ENCODE measurements at regions not wholly inside any gene's neighbourhood (a gene's known extent, or its start where the extent isn't known, plus 50 kb on each side); places are given as distances from the start of the nearest gene placed in this dataset.
"Not testable (repeated sequence)": the region's sequence is repeated elsewhere in the genome, so short reads cannot be mapped to it uniquely, and the experiment has no call there.

- ATAC-seq (no peak), DNase-seq (no peak)
- TF ChIP-seq CTCF (IDR thresholded peaks at IDR 0.05): no peak
- ChIA-PET POLR2A (no interaction called here), CTCF (interaction anchor here (0.8 kb wide), 1 partner anchor 19 kb away, joined by 3 read pairs; no protein-coding TSS in a partner anchor)
- intact Hi-C loops (cut with micrococcal nuclease): no loop called here
- H3K27me3 Mint-ChIP-seq: peaks cover 2% of the 10 kb centered on the region
- H3K36me3 Mint-ChIP-seq (ENCODE audit: low read depth): no peaks in the 10 kb centered on the region
- no peaks in the 10 kb centered on the region for H3K4me1 Mint-ChIP-seq (ENCODE audit: low read depth)
- H3K27ac Mint-ChIP-seq: no peak overlapping the region
- H3K4me3 Mint-ChIP-seq: no peak overlapping the region
- no peaks in the 10 kb centered on the region for H3K9me3 Mint-ChIP-seq
Measured at GRCh38 chr6:109253366-109253765, 128.9 kb downstream of the CD164 start.

GRCh38 chr6:109252261-109253041, 129.8 kb downstream of the CD164 start:
- CTCF ChIA-PET: no interaction called here
- no peak for DNase-seq
- no peaks in the 10 kb centered on the region for H3K9me3 Mint-ChIP-seq
- H3K36me3 Mint-ChIP-seq (ENCODE audit: low read depth): no peaks in the 10 kb centered on the region
- peaks cover 2% of the 10 kb centered on the region for H3K27me3 Mint-ChIP-seq
- no peaks in the 10 kb centered on the region for H3K4me1 Mint-ChIP-seq (ENCODE audit: low read depth)
- no peak overlapping the region for H3K4me3 Mint-ChIP-seq
- POLR2A ChIA-PET: interaction anchor here (0.7 kb wide), 1 partner anchor 170 kb away, joined by 3 read pairs; no protein-coding TSS in a partner anchor
- no peak overlapping the region for H3K27ac Mint-ChIP-seq
- no peak for ATAC-seq
- no peak for TF ChIP-seq CTCF (IDR thresholded peaks at IDR 0.05)
- intact Hi-C loops (cut with micrococcal nuclease): no loop called here

GRCh38 chr6:109251839-109252238, 130.4 kb downstream of the CD164 start:
- intact Hi-C loops (cut with micrococcal nuclease): no loop called here
- H3K36me3 Mint-ChIP-seq (ENCODE audit: low read depth): no peaks in the 10 kb centered on the region
- CTCF ChIA-PET: no interaction called here
- H3K27me3 Mint-ChIP-seq: peaks cover 2% of the 10 kb centered on the region
- TF ChIP-seq CTCF (IDR thresholded peaks at IDR 0.05): no peak
- DNase-seq: no peak
- POLR2A ChIA-PET: interaction anchor here (0.7 kb wide), 1 partner anchor 171 kb away, joined by 3 read pairs; no protein-coding TSS in a partner anchor
- ATAC-seq: no peak
- no peaks in the 10 kb centered on the region for H3K9me3 Mint-ChIP-seq
- H3K27ac Mint-ChIP-seq: no peak overlapping the region
- no peak overlapping the region for H3K4me3 Mint-ChIP-seq
- no peaks in the 10 kb centered on the region for H3K4me1 Mint-ChIP-seq (ENCODE audit: low read depth)

GRCh38 chr6:109250544-109251156, 131.6 kb downstream of the CD164 start:
- POLR2A ChIA-PET, H3K9me3 Mint-ChIP-seq: not testable (repeated sequence)

GRCh38 chr6:109243863-109244825, 138.1 kb downstream of the CD164 start:
- CTCF ChIA-PET: no interaction called here
- H3K27me3 Mint-ChIP-seq: no peaks in the 10 kb centered on the region
- no peak for TF ChIP-seq CTCF (IDR thresholded peaks at IDR 0.05)
- no peak overlapping the region for H3K27ac Mint-ChIP-seq
- DNase-seq: no peak
- no peaks in the 10 kb centered on the region for H3K36me3 Mint-ChIP-seq (ENCODE audit: low read depth)
- POLR2A ChIA-PET: interaction anchor here (0.6 kb wide), 2 partner anchors 204 to 446 kb away, joined by 3 read pairs; no protein-coding TSS in a partner anchor
- ATAC-seq: no peak
- H3K4me1 Mint-ChIP-seq (ENCODE audit: low read depth): peaks cover 7% of the 10 kb centered on the region
- H3K9me3 Mint-ChIP-seq: no peaks in the 10 kb centered on the region
- H3K4me3 Mint-ChIP-seq: no peak overlapping the region
- intact Hi-C loops (cut with micrococcal nuclease): no loop called here

More at GRCh38 chr6:109250544-109251156, 131.6 kb downstream of the CD164 start:
- H3K4me3 Mint-ChIP-seq; CTCF ChIA-PET; H3K4me1 Mint-ChIP-seq (ENCODE audit: low read depth); intact Hi-C loops (cut with micrococcal nuclease); ATAC-seq; H3K36me3 Mint-ChIP-seq (ENCODE audit: low read depth); H3K27me3 Mint-ChIP-seq; H3K27ac Mint-ChIP-seq; DNase-seq: not testable (repeated sequence)

Measured in activated CD8-positive, alpha-beta T cell treated with anti-CD3 and anti-CD28 coated beads for 36 hours (primary cell).